Stimulated activated CD8-positive, alpha-beta memory T cell treated with anti-CD3 and anti-CD28 coated beads, Interleukin-4, amount 100 ng/mL, for 1 hour (primary cell): ENCODE measurements at regions not wholly inside any gene's neighbourhood (a gene's known extent, or its start where the extent isn't known, plus 50 kb on each side); places are given as distances from the start of the nearest gene placed in this dataset.

Experiments
- DNase-seq, 2 donors: peaks; one replicate each; pipeline ENCODE4 v3.0.0-alpha.2; 2020; ENCODE audit warnings: low read depth in 2 of 2, low spot score in 1 of 2

- no peak for DNase-seq
These were observed 62.2 kb upstream of the ADCY1 start for GRCh38 chr7:45511721-45512597.

- no peak for DNase-seq
These were observed 59.2 kb upstream of the ADCY1 start for GRCh38 chr7:45514944-45515343.

- no peak for DNase-seq
These were observed 58.8 kb upstream of the ADCY1 start for GRCh38 chr7:45515346-45515745.
